ENCODE measurements at regions not wholly inside any gene's neighbourhood (a gene's known extent, or its start where the extent isn't known, plus 50 kb on each side); places are given as distances from the start of the nearest gene placed in this dataset.

GRCh38 chr5:102578362-102578761 is 79.6 kb upstream of the SLCO6A1 start:
- Histone ChIP-seq H2BK5ac (ENCODE audit: low read depth, low read length) (no peak overlapping the region), H2BK15ac (ENCODE audit: low read length) (no peak overlapping the region), H3K23me2 (ENCODE audit: low read depth, low read length) (no peaks in the 10 kb centered on the region), H3K23ac (ENCODE audit: insufficient read length) (no peak overlapping the region), H2AK5ac (ENCODE audit: low read depth, low read length) (no peak overlapping the region), H2BK12ac (ENCODE audit: low read depth, low read length) (no peak overlapping the region), H3K4me3 (ENCODE audit: extremely low read depth in 1 of 4, insufficient read depth in 2 of 4, low read depth in 3 of 4, low read length in 4 of 4) (no peak overlapping the region), H3K27ac (ENCODE audit: low read depth, low read length) (no peak overlapping the region), H3K79me2 (ENCODE audit: control insufficient read depth in 1 of 2, insufficient read depth in 2 of 2, low read length in 2 of 2) (no peaks in the 10 kb centered on the region), H3K79me1 (ENCODE audit: low read depth, low read length) (no peaks in the 10 kb centered on the region), H3K18ac (ENCODE audit: extremely low read depth, low read length) (no peak overlapping the region), H2BK20ac (ENCODE audit: low read length) (no peak overlapping the region), H3K9me3 (ENCODE audit: insufficient read depth in 2 of 2, low read depth in 1 of 2, low read length in 1 of 2) (no peaks in the 10 kb centered on the region), H3K27me3 (replicated peaks in 1 of 4; ENCODE audit: control insufficient read depth in 3 of 4, extremely low read depth in 1 of 4, insufficient read depth in 3 of 4, low read length in 3 of 4) (no peaks in the 10 kb centered on the region), H4K5ac (ENCODE audit: insufficient read length, low read depth, low read length) (no peak overlapping the region), H4K20me1 (replicated peaks in 1 of 2; ENCODE audit: control insufficient read depth in 1 of 2, insufficient read depth in 2 of 2, low read length in 2 of 2) (no peaks in the 10 kb centered on the region), H2AFZ (ENCODE audit: low read length) (no peak overlapping the region), H3K4ac (replicated peaks; ENCODE audit: insufficient read length, low read depth, low read length) (no peak overlapping the region), H3K9ac (replicated peaks in 1 of 4; ENCODE audit: extremely low read depth in 1 of 4, low read depth in 3 of 4, low read length in 3 of 4) (no peak overlapping the region), H3K36me3 (ENCODE audit: control insufficient read depth in 2 of 4, insufficient read depth in 4 of 4, low read length in 3 of 4) (no peaks in the 10 kb centered on the region), H3K14ac (ENCODE audit: insufficient read length) (no peak overlapping the region), H3K4me2 (ENCODE audit: insufficient read depth in 1 of 2, low read depth in 2 of 2, low read length in 2 of 2) (no peak overlapping the region), H4K91ac (replicated peaks; ENCODE audit: insufficient read length, low read length) (no peak overlapping the region), H3K4me1 (replicated peaks in 1 of 4; ENCODE audit: control insufficient read depth in 3 of 4, insufficient read depth in 4 of 4, low read length in 3 of 4) (no peaks in the 10 kb centered on the region), H2BK120ac (replicated peaks; ENCODE audit: low read depth, low read length) (no peak overlapping the region), H3K56ac (replicated peaks; ENCODE audit: insufficient read length, low read depth, low read length) (no peak overlapping the region), H4K8ac (ENCODE audit: extremely low read depth, insufficient read depth, low read length) (no peak overlapping the region)
- no peak for TF ChIP-seq SIX5 (IDR thresholded peaks at IDR 0.05; ENCODE audit: low read depth, low read length)
- TF ChIP-seq KDM1A (IDR thresholded peaks at IDR 0.05; ENCODE audit: borderline replicate concordance, low read length): no peak
- DNase-seq (ENCODE audit: low read depth in 1 of 2, low spot score in 2 of 2) (no peak), FAIRE-seq (no peak)
- ChIA-PET CTCF (ENCODE audit: partially characterized antibody) (no interaction called here), POLR2A (ENCODE audit: partially characterized antibody) (no interaction called here)
